Omental fat pad (tissue), 3 donors: ENCODE measurements at regions not wholly inside any gene's neighbourhood (a gene's known extent, or its start where the extent isn't known, plus 50 kb on each side); places are given as distances from the start of the nearest gene placed in this dataset.

Experiments used
- ATAC-seq: fragments of 150-250 bp; one replicate; pipeline ENCODE4 v1.9.1; 2016; ENCODE audit warnings: mild to moderate bottlenecking, moderate library complexity; ENCODE audit not compliant: low FRiP score
- DNase-seq: peaks from one replicate; pipeline ENCODE4 v3.0.0-alpha.2; 2019; ENCODE audit warnings: low spot score
- CTCF ChIP-seq, 3 donors: fragments of 450-650 bp; IDR thresholded peaks; one replicate each; pipeline ENCODE4 v1.5.1; 2016 to 2017; ENCODE audit warnings: antibody characterized with exemption in 3 of 3, mild to moderate bottlenecking in 3 of 3, moderate library complexity in 2 of 3

- no peak for TF ChIP-seq CTCF (IDR thresholded peaks at IDR 0.05)
- DNase-seq (no peak), ATAC-seq (no peak)
Measured at GRCh38 chr18:34970106-34970505, 71.1 kb upstream of the MAPRE2 start.

- DNase-seq (no peak), ATAC-seq (peak; percentile 41)
- no peak for TF ChIP-seq CTCF (IDR thresholded peaks at IDR 0.05)
Measured at GRCh38 chr18:34971313-34971712, 69.9 kb upstream of the MAPRE2 start.

- ATAC-seq: no peak
- TF ChIP-seq CTCF (IDR thresholded peaks at IDR 0.05): no peak
Measured at GRCh38 chr18:34972765-34973414, 68.3 kb upstream of the MAPRE2 start.

GRCh38 chr18:34976123-34976522 is 65.1 kb upstream of the MAPRE2 start:
- DNase-seq (no peak), ATAC-seq (no peak)
- TF ChIP-seq CTCF (IDR thresholded peaks at IDR 0.05): no peak

More at GRCh38 chr18:34972765-34973414, 68.3 kb upstream of the MAPRE2 start:
- DNase-seq: no peak

- DNase-seq (no peak), ATAC-seq (peak; percentile 3)
- TF ChIP-seq CTCF (IDR thresholded peaks at IDR 0.05): no peak
Measured at GRCh38 chr18:34976534-34976898, 64.7 kb upstream of the MAPRE2 start.

GRCh38 chr18:34976899-34977837 is 64.0 kb upstream of the MAPRE2 start:
- ATAC-seq: peak; percentile 37
- peak; percentile 60 for DNase-seq
- no peak for TF ChIP-seq CTCF (IDR thresholded peaks at IDR 0.05)
